ENCODE measurements at regions not wholly inside any gene's neighbourhood (a gene's known extent, or its start where the extent isn't known, plus 50 kb on each side); places are given as distances from the start of the nearest gene placed in this dataset.
"Not testable (repeated sequence)": the region's sequence is repeated elsewhere in the genome, so short reads cannot be mapped to it uniquely, and the experiment has no call there.

GRCh38 chr20:1825507-1825906 is 69.7 kb upstream of the SIRPA start:
- DNase-seq = no peak

- DNase-seq = no peak
These were observed 70.4 kb upstream of the SIRPA start for GRCh38 chr20:1824834-1825233.

GRCh38 chr20:1824181-1824580 is 71.0 kb upstream of the SIRPA start:
- DNase-seq = no peak

GRCh38 chr20:1823450-1823844 is 71.8 kb upstream of the SIRPA start:
- DNase-seq = no peak

GRCh38 chr20:1822564-1823449 is 72.4 kb upstream of the SIRPA start:
- no peak for DNase-seq

- DNase-seq = no peak
These were observed 74.8 kb upstream of the SIRPA start for GRCh38 chr20:1820138-1821079.

- no peak for DNase-seq
These were observed 75.7 kb upstream of the SIRPA start for GRCh38 chr20:1819311-1820137.

GRCh38 chr20:1818895-1819294 is 76.3 kb upstream of the SIRPA start:
- DNase-seq = no peak

GRCh38 chr20:1818247-1818840 is 76.9 kb upstream of the SIRPA start:
- no peak for DNase-seq

- no peak for DNase-seq
These were observed 77.5 kb upstream of the SIRPA start for GRCh38 chr20:1817577-1818211.

GRCh38 chr20:1816384-1817381 is 78.5 kb upstream of the SIRPA start:
- peak; percentile 33 for DNase-seq

GRCh38 chr20:1815502-1816085 is 79.6 kb upstream of the SIRPA start:
- peak; percentile 73 for DNase-seq

- not testable (repeated sequence) for DNase-seq
These were observed 80.3 kb upstream of the SIRPA start for GRCh38 chr20:1814861-1815260.

- no peak for DNase-seq
These were observed 81.3 kb upstream of the SIRPA start for GRCh38 chr20:1813674-1814635.

GRCh38 chr20:1813101-1813529 is 82.1 kb upstream of the SIRPA start:
- no peak for DNase-seq

- DNase-seq = no peak
These were observed 83.3 kb upstream of the SIRPA start for GRCh38 chr20:1811621-1812498.

GRCh38 chr20:1810926-1811620 is 84.1 kb upstream of the SIRPA start:
- DNase-seq = no peak

Measured in NCI-H1105 (cell line).